ENCODE measurements at regions not wholly inside any gene's neighbourhood (a gene's known extent, or its start where the extent isn't known, plus 50 kb on each side); places are given as distances from the start of the nearest gene placed in this dataset.

DNA sequence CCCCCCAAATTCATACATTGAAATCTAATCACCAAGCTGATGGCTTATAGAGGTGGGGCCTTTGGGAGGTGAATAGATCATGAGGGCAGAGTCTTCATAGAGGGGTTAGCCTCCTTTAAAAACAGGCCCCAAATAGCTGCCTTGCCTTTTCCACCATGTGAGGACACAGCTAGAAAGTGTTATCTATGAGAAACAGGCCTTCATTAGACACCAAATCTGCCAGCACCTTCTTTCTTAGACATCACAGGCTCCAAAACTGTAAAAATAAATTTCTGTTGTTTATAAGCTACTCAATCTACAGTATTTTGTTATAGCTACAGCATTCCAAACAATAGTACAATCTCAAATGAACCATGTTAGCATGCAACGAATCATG lies 459.3 kb upstream of the GCFC2 start:
- H3K36me3 ChIP-seq = no peaks in the 10 kb centered on the region
- WGBS, 2 donors = 77 to 89% methylated on average over 1 of the region's 1 CpG
- no peak overlapping the region for H3K4me3 ChIP-seq
- no peaks in the 10 kb centered on the region for H3K4me1 ChIP-seq
- no peaks in the 10 kb centered on the region for H3K27me3 ChIP-seq
- H3K9me3 ChIP-seq = peaks cover 0 to 10% (median 0%) of the 10 kb centered on the region in 4 donors
- DNase-seq (ENCODE audit: low spot score in 2 of 2) = no peak
- H3K27ac ChIP-seq = no peak overlapping the region
- no peak for TF ChIP-seq POLR2A (IDR thresholded peaks at IDR 0.05)
- TF ChIP-seq EP300 (IDR thresholded peaks at IDR 0.05) = no peak
- TF ChIP-seq, protein P1, sequence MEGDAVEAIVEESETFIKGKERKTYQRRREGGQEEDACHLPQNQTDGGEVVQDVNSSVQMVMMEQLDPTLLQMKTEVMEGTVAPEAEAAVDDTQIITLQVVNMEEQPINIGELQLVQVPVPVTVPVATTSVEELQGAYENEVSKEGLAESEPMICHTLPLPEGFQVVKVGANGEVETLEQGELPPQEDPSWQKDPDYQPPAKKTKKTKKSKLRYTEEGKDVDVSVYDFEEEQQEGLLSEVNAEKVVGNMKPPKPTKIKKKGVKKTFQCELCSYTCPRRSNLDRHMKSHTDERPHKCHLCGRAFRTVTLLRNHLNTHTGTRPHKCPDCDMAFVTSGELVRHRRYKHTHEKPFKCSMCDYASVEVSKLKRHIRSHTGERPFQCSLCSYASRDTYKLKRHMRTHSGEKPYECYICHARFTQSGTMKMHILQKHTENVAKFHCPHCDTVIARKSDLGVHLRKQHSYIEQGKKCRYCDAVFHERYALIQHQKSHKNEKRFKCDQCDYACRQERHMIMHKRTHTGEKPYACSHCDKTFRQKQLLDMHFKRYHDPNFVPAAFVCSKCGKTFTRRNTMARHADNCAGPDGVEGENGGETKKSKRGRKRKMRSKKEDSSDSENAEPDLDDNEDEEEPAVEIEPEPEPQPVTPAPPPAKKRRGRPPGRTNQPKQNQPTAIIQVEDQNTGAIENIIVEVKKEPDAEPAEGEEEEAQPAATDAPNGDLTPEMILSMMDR (IDR thresholded peaks at IDR 0.05) = no peak

- TF ChIP-seq, protein P1 (IDR thresholded peaks at IDR 0.05) = no peak
- TF ChIP-seq POLR2A (IDR thresholded peaks at IDR 0.05) = no peak
- WGBS, 2 donors = 70 to 77% methylated on average over 2 of the region's 2 CpGs
Measured at GRCh38 chr2:76169276-76170008, 458.7 kb upstream of the GCFC2 start.

DNA sequence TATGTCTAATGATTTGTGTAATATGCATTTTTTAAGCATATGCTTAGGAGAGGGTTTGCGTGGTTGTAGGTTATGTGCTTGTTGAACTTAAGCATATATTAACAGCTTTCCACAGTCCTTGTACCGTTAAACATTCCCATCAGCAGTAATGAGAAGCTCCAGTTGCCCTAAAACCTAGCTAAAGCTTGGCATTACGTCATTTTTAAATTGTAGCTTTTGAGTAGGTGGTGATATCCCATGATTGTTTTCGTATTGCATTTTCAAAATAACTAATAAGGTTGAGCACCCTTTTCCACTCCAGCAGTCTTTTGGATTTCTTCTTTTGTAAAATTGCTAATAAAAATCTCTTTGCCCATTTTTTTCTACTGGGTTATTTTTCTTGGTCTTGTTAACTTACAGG lies 453.1 kb upstream of the GCFC2 start:
- Histone ChIP-seq H3K27me3 (no peaks in the 10 kb centered on the region), H3K27ac (no peak overlapping the region), H3K4me3 (no peak overlapping the region), H3K9me3 (no peaks in the 10 kb centered on the region), H3K4me1 (peaks cover 0 to 3% (median 0%) of the 10 kb centered on the region in 4 donors), H3K36me3 (no peaks in the 10 kb centered on the region)
- no peak for DNase-seq (ENCODE audit: low spot score in 2 of 2)
- TF ChIP-seq POLR2A (IDR thresholded peaks at IDR 0.05) = no peak
- TF ChIP-seq, protein P1 (IDR thresholded peaks at IDR 0.05) = no peak
- TF ChIP-seq EP300 (IDR thresholded peaks at IDR 0.05) = no peak
- 81 to 94% methylated on average over 4 of the region's 4 CpGs for WGBS, 2 donors

More at GRCh38 chr2:76169276-76170008, 458.7 kb upstream of the GCFC2 start:
- no peaks in the 10 kb centered on the region for H3K4me1 ChIP-seq
- H3K9me3 ChIP-seq = peaks cover 0 to 6% (median 0%) of the 10 kb centered on the region in 4 donors
- no peak for DNase-seq (ENCODE audit: low spot score in 2 of 2)
- H3K27ac ChIP-seq = no peak overlapping the region
- no peaks in the 10 kb centered on the region for H3K27me3 ChIP-seq
- H3K4me3 ChIP-seq = no peak overlapping the region
- no peaks in the 10 kb centered on the region for H3K36me3 ChIP-seq

- peaks cover 0 to 3% (median 0%) of the 10 kb centered on the region in 4 donors for H3K4me1 ChIP-seq
- no peaks in the 10 kb centered on the region for H3K36me3 ChIP-seq
- 84 to 88% methylated on average over 3 of the region's 3 CpGs for WGBS, 2 donors
- H3K4me3 ChIP-seq = no peak overlapping the region
- TF ChIP-seq POLR2A (IDR thresholded peaks at IDR 0.05) (no peak), EP300 (IDR thresholded peaks at IDR 0.05) (no peak)
- TF ChIP-seq, protein P1 (IDR thresholded peaks at IDR 0.05) = no peak
- no peak overlapping the region for H3K27ac ChIP-seq
- H3K27me3 ChIP-seq = no peaks in the 10 kb centered on the region
- no peaks in the 10 kb centered on the region for H3K9me3 ChIP-seq
- DNase-seq (ENCODE audit: low spot score in 2 of 2) = no peak
Measured at GRCh38 chr2:76160670-76161069, 450.0 kb upstream of the GCFC2 start.

GRCh38 chr2:76159042-76159648 lies 448.4 kb upstream of the GCFC2 start:
- no peak for TF ChIP-seq POLR2A (IDR thresholded peaks at IDR 0.05)
- TF ChIP-seq, protein P1 (IDR thresholded peaks at IDR 0.05) = no peak
- TF ChIP-seq EP300 (IDR thresholded peaks at IDR 0.05) = no peak
- 70 to 80% methylated on average over 1 of the region's 1 CpG for WGBS, 2 donors
- DNase-seq (ENCODE audit: low spot score in 2 of 2) = no peak
- Histone ChIP-seq H3K27me3 (no peaks in the 10 kb centered on the region), H3K36me3 (no peaks in the 10 kb centered on the region), H3K4me1 (peaks cover 0 to 3% (median 0%) of the 10 kb centered on the region in 4 donors), H3K4me3 (no peak overlapping the region), H3K27ac (no peak overlapping the region), H3K9me3 (no peaks in the 10 kb centered on the region)
